ENCODE measurements at regions not wholly inside any gene's neighbourhood (a gene's known extent, or its start where the extent isn't known, plus 50 kb on each side); places are given as distances from the start of the nearest gene placed in this dataset.

GRCh38 chr2:16104315-16104948, 164.1 kb downstream of the MYCN start (continued):
- TF ChIP-seq CSRNP3 (CRISPR knock-in tag; IDR thresholded peaks at IDR 0.05) (no peak), CSDC2 (CRISPR knock-in tag; IDR thresholded peaks at IDR 0.05) (no peak)

DNA sequence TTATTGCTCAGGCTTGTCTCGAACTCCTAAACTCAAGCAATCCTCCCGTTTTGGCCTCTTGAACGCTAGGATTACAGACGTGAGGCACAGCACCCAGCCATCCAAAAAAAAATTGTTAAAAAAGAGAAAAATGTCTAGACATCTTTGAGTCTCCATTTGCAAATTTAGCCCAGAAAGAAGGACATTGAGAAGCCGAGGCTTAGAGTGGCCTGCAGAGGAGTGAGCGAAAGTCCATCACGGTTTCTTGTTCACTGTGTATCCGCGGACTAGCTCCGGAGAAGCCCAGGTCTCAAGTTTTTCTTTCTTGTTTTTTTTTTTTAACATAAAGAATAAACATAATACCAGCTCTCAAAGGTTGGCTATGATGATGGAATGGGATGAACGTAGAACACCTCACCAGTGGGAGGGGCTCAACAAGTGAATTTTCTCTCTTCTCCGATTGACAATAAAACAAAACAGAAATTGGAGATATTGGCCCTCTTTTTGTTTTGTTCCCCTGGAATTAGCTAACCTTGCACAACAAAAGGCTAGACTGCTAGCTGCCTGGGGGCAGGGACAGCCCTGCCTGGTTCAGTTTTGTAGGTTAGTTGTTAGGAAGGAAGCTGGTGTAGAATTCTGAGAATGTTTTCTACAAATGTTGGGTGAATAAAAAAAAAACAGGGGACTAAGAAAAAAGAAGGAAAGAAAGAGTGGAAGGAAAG, 163.4 kb downstream of the MYCN start:
- no peak for ATAC-seq
- TF ChIP-seq CSRNP3 (CRISPR knock-in tag; IDR thresholded peaks at IDR 0.05) (no peak), ZNF70 (CRISPR knock-in tag; IDR thresholded peaks at IDR 0.05) (no peak), ESRRG (CRISPR knock-in tag; IDR thresholded peaks at IDR 0.05) (no peak), CSDC2 (CRISPR knock-in tag; IDR thresholded peaks at IDR 0.05) (no peak), ISL1 (CRISPR knock-in tag; IDR thresholded peaks at IDR 0.05) (no peak), ZFP30 (CRISPR knock-in tag; IDR thresholded peaks at IDR 0.05) (no peak), PPARA (CRISPR knock-in tag; IDR thresholded peaks at IDR 0.05; ENCODE audit: borderline replicate concordance) (no peak), TSHZ2 (CRISPR knock-in tag; IDR thresholded peaks at IDR 0.05) (no peak), ZC3H10 (CRISPR knock-in tag; IDR thresholded peaks at IDR 0.05) (no peak), ZNF565 (CRISPR knock-in tag; conservative IDR thresholded peaks at IDR 0.05; ENCODE audit: low read depth) (no peak), BACH2 (CRISPR knock-in tag; IDR thresholded peaks at IDR 0.05; ENCODE audit: borderline replicate concordance) (no peak), SNAI2 (CRISPR knock-in tag; IDR thresholded peaks at IDR 0.05) (no peak), TCF4 (CRISPR knock-in tag; IDR thresholded peaks at IDR 0.05; ENCODE audit: borderline replicate concordance) (no peak), ZFP3 (CRISPR knock-in tag; IDR thresholded peaks at IDR 0.05) (no peak), ZNF8 (CRISPR knock-in tag; IDR thresholded peaks at IDR 0.05) (no peak), OSR1 (CRISPR knock-in tag; IDR thresholded peaks at IDR 0.05) (no peak)

DNA sequence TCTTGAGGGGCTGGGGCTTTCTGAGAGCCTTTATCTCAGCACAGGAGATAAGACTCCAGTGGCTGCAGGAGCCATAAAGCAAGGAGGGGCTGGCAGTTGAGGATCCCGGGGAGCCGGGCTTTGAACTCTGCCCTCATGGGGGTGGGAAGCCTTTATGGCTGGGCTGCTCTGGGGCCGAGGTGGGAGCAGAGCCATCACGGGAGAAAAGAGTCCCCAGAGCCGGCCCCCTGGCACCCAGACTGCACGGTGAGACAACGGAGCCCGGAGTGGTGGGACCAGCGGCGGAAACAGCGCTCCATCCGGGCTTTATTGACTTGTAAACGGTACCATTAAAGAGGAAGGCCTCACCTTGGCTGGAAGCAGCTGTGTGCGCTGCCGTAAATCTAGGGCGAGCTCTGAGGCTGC, 162.6 kb downstream of the MYCN start:
- no peak for ATAC-seq
- no peak for TF ChIP-seq TOX (CRISPR knock-in tag; IDR thresholded peaks at IDR 0.05; ENCODE audit: borderline replicate concordance)
- TF ChIP-seq ISL1 (CRISPR knock-in tag; IDR thresholded peaks at IDR 0.05), result no peak
- TF ChIP-seq PATZ1 (CRISPR knock-in tag; IDR thresholded peaks at IDR 0.05; ENCODE audit: borderline replicate concordance), result no peak

- no peak for ATAC-seq
- TF ChIP-seq ZNF8 (CRISPR knock-in tag; IDR thresholded peaks at IDR 0.05), result no peak
- no peak for TF ChIP-seq ZFP30 (CRISPR knock-in tag; IDR thresholded peaks at IDR 0.05)
- no peak for TF ChIP-seq ISL1 (CRISPR knock-in tag; IDR thresholded peaks at IDR 0.05)
- no peak for TF ChIP-seq ARNTL (CRISPR knock-in tag; IDR thresholded peaks at IDR 0.05; ENCODE audit: borderline replicate concordance, low read depth)
- no peak for TF ChIP-seq TSHZ2 (CRISPR knock-in tag; IDR thresholded peaks at IDR 0.05)
- no peak for TF ChIP-seq CSDC2 (CRISPR knock-in tag; IDR thresholded peaks at IDR 0.05)
- TF ChIP-seq PATZ1 (CRISPR knock-in tag; IDR thresholded peaks at IDR 0.05; ENCODE audit: borderline replicate concordance), result no peak
- no peak for TF ChIP-seq ESRRG (CRISPR knock-in tag; IDR thresholded peaks at IDR 0.05)
- no peak for TF ChIP-seq ZNF565 (CRISPR knock-in tag; conservative IDR thresholded peaks at IDR 0.05; ENCODE audit: low read depth)
- TF ChIP-seq CSRNP3 (CRISPR knock-in tag; IDR thresholded peaks at IDR 0.05), result no peak
- TF ChIP-seq SNAI2 (CRISPR knock-in tag; IDR thresholded peaks at IDR 0.05), result no peak
Observed at GRCh38 chr2:16102358-16102975, 162.1 kb downstream of the MYCN start.
